Transverse colon (tissue), 4 donors: ENCODE measurements at regions not wholly inside any gene's neighbourhood (a gene's known extent, or its start where the extent isn't known, plus 50 kb on each side); places are given as distances from the start of the nearest gene placed in this dataset.

ENCODE experiments used
- DNase-seq: peaks from one replicate; pipeline ENCODE4 v3.0.0-alpha.2; 2019
- H3K27ac ChIP-seq, 4 donors: fragments of 200-600 bp; sonication (generic); 2 replicates each; pipeline ENCODE4 v1.5.1; 2016 to 2018; ENCODE audit warnings: inconsistent platforms in 4 of 4
- H3K27me3 ChIP-seq: fragments of 200-600 bp; sonication (generic); 2 replicates; pipeline ENCODE4 v1.5.1; 2017; ENCODE audit warnings: inconsistent platforms
- H3K36me3 ChIP-seq, 4 donors: fragments of 200-600 bp; sonication (generic); 2 replicates each; pipeline ENCODE4 v1.5.1; 2017 to 2019; ENCODE audit warnings: inconsistent platforms in 4 of 4
- H3K4me1 ChIP-seq, 4 donors: fragments of 200-600 bp; sonication (generic); 2 replicates each; pipeline ENCODE4 v1.5.1; 2017 to 2020; ENCODE audit warnings: inconsistent platforms in 4 of 4
- H3K4me3 ChIP-seq, 4 donors: fragments of 200-600 bp; sonication (generic); 1 replicate in 1 of 4; 2 replicates in 3 of 4; pipeline versions ENCODE4 v1.5.1 to v1.6.1; 2017 to 2019; ENCODE audit warnings: inconsistent platforms in 4 of 4
- H3K9me3 ChIP-seq, 2 donors: fragments of 200-600 bp; sonication (generic); 2 replicates each; pipeline ENCODE4 v1.5.1; 2017 to 2019; ENCODE audit warnings: inconsistent platforms in 2 of 2
- EP300 ChIP-seq: sonication (generic); formaldehyde crosslinking; IDR thresholded peaks from one replicate; pipeline ENCODE4 v1.6.1; 2017; ENCODE audit warnings: antibody characterized with exemption, low read depth
- POLR2A ChIP-seq: fragments of 450-650 bp; IDR thresholded peaks from one replicate; pipeline ENCODE4 v1.6.1; 2016; ENCODE audit warnings: antibody characterized with exemption, mild to moderate bottlenecking, moderate library complexity
- POLR2AphosphoS5 ChIP-seq, 3 donors: sonication (generic); formaldehyde crosslinking; IDR thresholded peaks; one replicate each; pipeline ENCODE4 v1.6.1; 2016; ENCODE audit warnings: antibody characterized with exemption in 3 of 3
- WGBS, 2 donors: methylation state at CpG; one replicate each; pipeline ENCODE4 v1.1.5; 2018; ENCODE audit warnings: low coverage in 1 of 2; 5-methylcytosine and 5-hydroxymethylcytosine counted together
- in situ Hi-C, 4 donors: fragments of 200-750 bp; cut with MboI; loops; one replicate each; pipeline versions ENCODE4 v1.15.0 to v1.15.1; 2017; ENCODE audit warnings: low sequenced_read_pairs in 3 of 4, low pct_ligation_motif_present in 1 of 4, low pct_unique_long_range_greater_than_20kb in 1 of 4
- intact Hi-C: fragments of 100-400 bp; cut with DNase I; formaldehyde crosslinking; loops from one replicate; pipeline ENCODE4 v1.15.1; 2023; ENCODE audit warnings: low total_unique reads
- TF ChIP-seq, protein P1 (sequence below), 5 experiments: fragments of 200-600 bp in 3 of 5; fragments of 450-650 bp in 2 of 5; sonication (generic) in 3 of 5; IDR thresholded peaks; 1 replicate in 2 of 5; 2 replicates in 3 of 5; pipeline ENCODE4 v1.5.1; 2016 to 2017; ENCODE audit warnings: antibody characterized with exemption in 5 of 5, inconsistent platforms in 3 of 5, mild to moderate bottlenecking in 2 of 5, moderate library complexity in 1 of 5

DNA sequence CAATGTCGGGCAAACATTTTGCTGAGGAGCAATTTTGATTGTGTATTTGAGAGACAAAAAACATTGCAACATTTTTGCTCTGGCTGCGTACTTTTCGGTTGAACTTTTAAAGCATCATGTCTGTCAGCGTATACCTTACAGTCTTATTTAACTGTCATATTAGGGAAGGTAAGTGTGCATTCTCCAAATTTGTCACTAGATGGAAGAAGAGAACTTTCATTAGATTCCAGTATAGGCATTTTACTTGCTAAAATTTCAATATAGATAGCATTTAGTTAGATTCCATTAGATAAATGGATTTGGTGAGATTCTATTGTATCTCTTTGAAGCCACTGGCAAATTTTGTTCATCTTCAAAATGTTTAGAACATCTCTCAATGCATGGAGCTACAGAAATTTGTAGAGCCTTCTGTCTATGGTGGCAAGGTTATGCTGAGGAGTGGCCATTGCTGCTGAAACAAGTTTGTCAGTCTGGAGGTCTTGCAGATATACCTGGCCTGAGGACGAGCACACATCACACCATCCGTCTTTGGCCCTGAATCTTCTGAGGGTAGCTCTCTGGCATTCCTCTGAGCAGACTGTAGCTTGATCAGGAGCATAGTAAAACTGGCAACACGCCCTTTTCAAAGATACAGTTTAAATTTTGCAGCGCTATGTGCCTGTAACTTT, 437.5 kb upstream of the MBL2 start:
- WGBS, 2 donors: 54 to 56% methylated on average over 4 to 8 of the region's 8 CpGs
- Histone ChIP-seq H3K4me3 (no peak overlapping the region), H3K4me1 (no peaks in the 10 kb centered on the region), H3K27me3 (no peaks in the 10 kb centered on the region), H3K27ac (no peak overlapping the region), H3K9me3 (no peaks in the 10 kb centered on the region), H3K36me3 (no peaks in the 10 kb centered on the region)
- intact Hi-C loops (no loop called here), in situ Hi-C loops (no loop called here)
- DNase-seq: no peak
- no peak for TF ChIP-seq EP300
- TF ChIP-seq, protein P1, sequence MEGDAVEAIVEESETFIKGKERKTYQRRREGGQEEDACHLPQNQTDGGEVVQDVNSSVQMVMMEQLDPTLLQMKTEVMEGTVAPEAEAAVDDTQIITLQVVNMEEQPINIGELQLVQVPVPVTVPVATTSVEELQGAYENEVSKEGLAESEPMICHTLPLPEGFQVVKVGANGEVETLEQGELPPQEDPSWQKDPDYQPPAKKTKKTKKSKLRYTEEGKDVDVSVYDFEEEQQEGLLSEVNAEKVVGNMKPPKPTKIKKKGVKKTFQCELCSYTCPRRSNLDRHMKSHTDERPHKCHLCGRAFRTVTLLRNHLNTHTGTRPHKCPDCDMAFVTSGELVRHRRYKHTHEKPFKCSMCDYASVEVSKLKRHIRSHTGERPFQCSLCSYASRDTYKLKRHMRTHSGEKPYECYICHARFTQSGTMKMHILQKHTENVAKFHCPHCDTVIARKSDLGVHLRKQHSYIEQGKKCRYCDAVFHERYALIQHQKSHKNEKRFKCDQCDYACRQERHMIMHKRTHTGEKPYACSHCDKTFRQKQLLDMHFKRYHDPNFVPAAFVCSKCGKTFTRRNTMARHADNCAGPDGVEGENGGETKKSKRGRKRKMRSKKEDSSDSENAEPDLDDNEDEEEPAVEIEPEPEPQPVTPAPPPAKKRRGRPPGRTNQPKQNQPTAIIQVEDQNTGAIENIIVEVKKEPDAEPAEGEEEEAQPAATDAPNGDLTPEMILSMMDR (IDR thresholded peaks at IDR 0.05): peak in 2 of 5 experiments; percentile 13 to 17

DNA sequence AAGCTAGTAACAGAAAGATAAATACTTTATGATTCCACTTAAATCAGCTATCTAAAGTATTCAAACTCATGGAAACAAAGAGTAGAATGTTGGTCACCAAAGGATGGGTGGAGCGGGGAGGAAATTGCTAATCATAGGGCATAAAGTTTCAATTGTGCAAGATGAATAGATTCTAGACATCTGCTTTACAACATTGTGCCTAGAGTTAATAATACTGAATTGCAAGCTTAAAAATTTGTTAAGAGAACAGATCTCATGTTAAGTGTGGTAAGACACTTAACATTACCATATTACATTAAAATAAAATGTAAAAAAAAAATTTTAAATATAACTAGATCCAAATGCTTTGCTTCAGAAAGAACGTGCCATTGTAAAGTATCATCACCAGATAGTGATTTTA, 411.1 kb upstream of the MBL2 start:
- WGBS, 2 donors: 70 to 81% methylated on average over 2 of the region's 2 CpGs
- Histone ChIP-seq H3K27me3 (no peaks in the 10 kb centered on the region), H3K36me3 (no peaks in the 10 kb centered on the region), H3K4me1 (no peaks in the 10 kb centered on the region), H3K9me3 (no peaks in the 10 kb centered on the region), H3K27ac (no peak overlapping the region), H3K4me3 (no peak overlapping the region)
- in situ Hi-C loops: no loop called here
- TF ChIP-seq POLR2A (no peak), EP300 (no peak), POLR2AphosphoS5 (IDR thresholded peaks at IDR 0.05) (no peak)
- TF ChIP-seq, protein P1 (IDR thresholded peaks at IDR 0.05): no peak
- intact Hi-C loops: no loop called here
- DNase-seq: no peak

DNA sequence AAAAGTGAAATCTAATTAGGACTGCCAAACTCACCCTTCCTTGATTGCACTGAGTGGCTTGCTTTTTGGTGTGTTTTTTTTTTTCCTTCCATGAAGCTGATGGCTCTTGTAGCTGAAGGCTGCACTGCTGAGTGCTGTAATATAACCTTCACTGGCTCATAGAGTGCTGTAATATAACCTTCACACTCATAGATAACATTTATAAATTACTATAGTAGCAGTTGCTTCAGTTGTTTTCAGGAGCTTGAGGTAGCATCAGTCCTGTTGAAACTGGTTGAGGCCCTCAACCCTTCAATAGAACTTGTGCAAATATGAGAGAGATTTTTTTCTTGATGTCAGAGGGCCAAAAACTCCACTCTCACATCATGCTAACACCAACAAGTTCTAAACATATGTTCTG, 404.9 kb upstream of the MBL2 start:
- intact Hi-C loops: no loop called here
- Histone ChIP-seq H3K27me3 (no peaks in the 10 kb centered on the region), H3K27ac (no peak overlapping the region), H3K9me3 (no peaks in the 10 kb centered on the region), H3K36me3 (no peaks in the 10 kb centered on the region), H3K4me1 (no peaks in the 10 kb centered on the region), H3K4me3 (no peak overlapping the region)
- TF ChIP-seq, protein P1 (IDR thresholded peaks at IDR 0.05): no peak
- TF ChIP-seq POLR2A (no peak), EP300 (no peak), POLR2AphosphoS5 (IDR thresholded peaks at IDR 0.05) (no peak)
- in situ Hi-C loops: no loop called here
- DNase-seq: no peak

DNA sequence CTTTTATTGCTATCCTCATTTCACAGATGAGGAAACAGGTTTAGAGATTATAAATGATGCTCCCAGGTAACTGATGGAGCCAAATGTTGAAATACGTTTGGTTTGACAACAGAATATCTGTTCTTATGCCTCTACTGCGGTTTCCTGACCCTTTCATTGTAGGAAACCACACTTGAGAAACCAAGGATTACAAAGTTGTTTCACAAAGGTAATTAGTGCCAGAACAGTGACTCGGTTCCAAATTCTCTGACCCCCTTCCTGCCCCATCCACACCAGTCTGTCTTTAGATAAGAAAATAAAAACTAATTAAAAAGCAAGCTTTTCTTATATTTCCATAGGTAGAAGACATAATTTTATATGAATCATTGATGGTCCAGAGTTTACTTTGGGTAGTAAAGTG, 393.7 kb upstream of the MBL2 start:
- H3K27me3 ChIP-seq: no peaks in the 10 kb centered on the region
- H3K4me1 ChIP-seq: no peaks in the 10 kb centered on the region
- intact Hi-C loops (no loop called here), in situ Hi-C loops (no loop called here)
- no peak overlapping the region for H3K4me3 ChIP-seq
- H3K27ac ChIP-seq: no peak overlapping the region
- TF ChIP-seq POLR2A: no peak
- no peak for TF ChIP-seq EP300
- TF ChIP-seq, protein P1 (IDR thresholded peaks at IDR 0.05): no peak
- TF ChIP-seq POLR2AphosphoS5 (IDR thresholded peaks at IDR 0.05): no peak
- H3K9me3 ChIP-seq: no peaks in the 10 kb centered on the region
- no peaks in the 10 kb centered on the region for H3K36me3 ChIP-seq
- WGBS, 2 donors: 75 to 80% methylated on average over 1 to 3 of the region's 3 CpGs
- DNase-seq: no peak
